H1 (cell line): ENCODE measurements at regions not wholly inside any gene's neighbourhood (a gene's known extent, or its start where the extent isn't known, plus 50 kb on each side); places are given as distances from the start of the nearest gene placed in this dataset.

Experiments used
- MAX ChIP-seq: IDR thresholded peaks from 2 replicates; pipeline ENCODE4 v1.6.1; 2012; ENCODE audit warnings: inconsistent platforms
- POLR2AphosphoS5 ChIP-seq: IDR thresholded peaks from 2 replicates; pipeline ENCODE4 v1.6.1; 2011; ENCODE audit warnings: low read depth, low read length

DNA sequence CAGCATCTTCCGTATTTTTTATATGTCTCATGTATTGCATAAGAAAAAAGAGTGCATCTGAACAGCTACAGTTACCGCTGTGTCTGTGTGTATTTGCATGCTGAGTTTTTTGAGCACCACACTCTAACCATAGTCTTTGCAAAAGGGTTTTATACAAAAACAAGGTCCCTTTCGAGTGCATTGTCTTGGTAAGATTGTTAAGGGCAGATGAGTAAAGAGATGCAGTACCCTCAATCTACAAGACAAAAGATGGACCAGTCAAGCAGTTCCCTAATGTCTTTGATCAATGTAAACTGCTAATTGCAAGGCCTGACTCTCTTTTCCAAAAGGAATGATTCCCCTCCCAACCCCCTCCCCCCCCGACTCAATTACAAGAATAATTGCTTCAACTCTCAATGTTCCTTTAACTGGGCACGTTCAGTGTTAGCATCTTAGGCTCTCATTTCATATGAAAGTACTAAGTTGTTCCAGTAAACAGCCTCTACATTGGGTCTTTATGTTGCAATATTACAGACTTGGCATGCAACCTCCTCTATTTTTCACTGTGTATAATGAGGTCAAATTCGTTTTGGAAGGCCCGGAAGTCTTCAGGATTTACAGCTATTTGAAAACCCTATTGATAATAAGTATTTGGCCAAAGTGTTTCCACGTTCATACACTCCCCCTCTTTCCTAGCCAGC is 471.4 kb upstream of the RBFOX1 start:
- TF ChIP-seq MAX (no peak), POLR2AphosphoS5 (peak; percentile 23; the same call in 1 of the 2 replicates)
